HG03442 (cell line): ENCODE measurements at regions not wholly inside any gene's neighbourhood (a gene's known extent, or its start where the extent isn't known, plus 50 kb on each side); places are given as distances from the start of the nearest gene placed in this dataset.

Source experiments
- ATAC-seq: cut with Tn5 transposase; IDR thresholded peaks from one replicate; pipeline ENCODE4 v1.9.1; 2021; ENCODE audit warnings: mild to moderate bottlenecking, moderate library complexity; ENCODE audit not compliant: unreplicated experiment

- no peak for ATAC-seq
These were observed 425.2 kb downstream of the HACE1 start for GRCh38 chr6:104434519-104434918.

- ATAC-seq = peak; percentile 65
These were observed 428.6 kb downstream of the HACE1 start for GRCh38 chr6:104431096-104431495.

- no peak for ATAC-seq
These were observed 431.5 kb downstream of the HACE1 start for GRCh38 chr6:104428184-104428583.

- ATAC-seq = no peak
These were observed 436.0 kb downstream of the HACE1 start for GRCh38 chr6:104423691-104424090.

- no peak for ATAC-seq
These were observed 438.1 kb downstream of the HACE1 start for GRCh38 chr6:104421650-104422049.

- no peak for ATAC-seq
These were observed 440.9 kb downstream of the HACE1 start for GRCh38 chr6:104418839-104419238.

GRCh38 chr6:104418125-104418524 lies 441.6 kb downstream of the HACE1 start:
- no peak for ATAC-seq

- ATAC-seq = no peak
These were observed 445.0 kb downstream of the HACE1 start for GRCh38 chr6:104414723-104415122.

GRCh38 chr6:104413767-104414166 lies 446.0 kb downstream of the HACE1 start:
- ATAC-seq = no peak

GRCh38 chr6:104411302-104411701 lies 448.4 kb downstream of the HACE1 start:
- no peak for ATAC-seq

GRCh38 chr6:104409913-104410312 lies 449.8 kb downstream of the HACE1 start:
- no peak for ATAC-seq

- no peak for ATAC-seq
These were observed 451.8 kb downstream of the HACE1 start for GRCh38 chr6:104407957-104408356.

- ATAC-seq = no peak
These were observed 455.3 kb downstream of the HACE1 start for GRCh38 chr6:104404377-104404776.

GRCh38 chr6:104402572-104402971 lies 457.1 kb downstream of the HACE1 start:
- ATAC-seq = no peak

GRCh38 chr6:104401926-104402325 lies 457.8 kb downstream of the HACE1 start:
- no peak for ATAC-seq

- ATAC-seq = no peak
These were observed 458.9 kb downstream of the HACE1 start for GRCh38 chr6:104400844-104401243.

- no peak for ATAC-seq
These were observed 463.6 kb downstream of the HACE1 start for GRCh38 chr6:104396077-104396476.

GRCh38 chr6:104381907-104382306 lies 477.8 kb downstream of the HACE1 start:
- no peak for ATAC-seq

GRCh38 chr6:104365451-104366234 lies 494.1 kb downstream of the HACE1 start:
- no peak for ATAC-seq

- ATAC-seq = no peak
These were observed 501.8 kb downstream of the HACE1 start for GRCh38 chr6:104357928-104358327.

GRCh38 chr6:104356197-104356596 lies 503.5 kb downstream of the HACE1 start:
- ATAC-seq = no peak

- no peak for ATAC-seq
These were observed 510.5 kb downstream of the HACE1 start for GRCh38 chr6:104349191-104349590.

GRCh38 chr6:104344223-104344622 lies 515.5 kb downstream of the HACE1 start:
- ATAC-seq = no peak
